NCI-H2227 (cell line): ENCODE measurements at regions not wholly inside any gene's neighbourhood (a gene's known extent, or its start where the extent isn't known, plus 50 kb on each side); places are given as distances from the start of the nearest gene placed in this dataset.
"Not testable (repeated sequence)": the region's sequence is repeated elsewhere in the genome, so short reads cannot be mapped to it uniquely, and the experiment has no call there.

Experiments used
- DNase-seq: peaks from one replicate; lab custom pipeline; 2025; ENCODE audit not compliant: unreplicated experiment; lab: John Stamatoyannopoulos, UW

- DNase-seq, result peak; percentile 85
These were observed 62.6 kb upstream of the CDR2 start for GRCh38 chr16:22436823-22437652.

GRCh38 chr16:22436326-22436822, 62.0 kb upstream of the CDR2 start:
- not testable (repeated sequence) for DNase-seq

- not testable (repeated sequence) for DNase-seq
These were observed 56.9 kb upstream of the CDR2 start for GRCh38 chr16:22431314-22431713.

GRCh38 chr16:22428654-22429053, 54.2 kb upstream of the CDR2 start:
- no peak for DNase-seq

GRCh38 chr16:22427556-22427955, 53.1 kb upstream of the CDR2 start:
- DNase-seq, result no peak

GRCh38 chr16:22425847-22426246, 51.4 kb upstream of the CDR2 start:
- no peak for DNase-seq

- no peak for DNase-seq
These were observed 50.8 kb upstream of the CDR2 start for GRCh38 chr16:22425036-22425801.

- no peak for DNase-seq
These were observed 49.9 kb upstream of the CDR2 start for GRCh38 chr16:22424161-22424937.
